Thoracic aorta (tissue), 2 donors: ENCODE measurements at regions not wholly inside any gene's neighbourhood (a gene's known extent, or its start where the extent isn't known, plus 50 kb on each side); places are given as distances from the start of the nearest gene placed in this dataset.

Source experiments
- ATAC-seq: fragments of 150-250 bp; one replicate; pipeline ENCODE4 v1.8.0; 2017; ENCODE audit warnings: low read depth; ENCODE audit not compliant: insufficient number of reproducible peaks, low FRiP score
- DNase-seq: peaks from one replicate; pipeline ENCODE4 v3.0.0-alpha.2; 2020; ENCODE audit warnings: low spot score
- H3K27ac ChIP-seq, 2 donors: fragments of 200-600 bp; sonication (generic); 1 replicate in 1 of 2; 2 replicates in 1 of 2; pipeline ENCODE4 v1.5.1; 2016; ENCODE audit warnings: mild to moderate bottlenecking in 2 of 2, moderate library complexity in 2 of 2
- H3K27me3 ChIP-seq: fragments of 200-600 bp; sonication (generic); replicated peaks from 2 replicates; pipeline ENCODE4 v1.6.0; 2016; ENCODE audit warnings: mild to moderate bottlenecking; ENCODE audit not compliant: insufficient read depth
- H3K36me3 ChIP-seq: fragments of 200-600 bp; sonication (generic); one replicate; pipeline ENCODE4 v1.5.1; 2016
- H3K4me1 ChIP-seq, 2 donors: fragments of 200-600 bp; sonication (generic); 1 replicate in 1 of 2; 2 replicates in 1 of 2; pipeline versions ENCODE4 v1.5.1 to v1.6.0; 2016; ENCODE audit warnings: low read depth in 2 of 2, mild to moderate bottlenecking in 1 of 2; ENCODE audit not compliant: control insufficient read depth in 1 of 2
- H3K4me3 ChIP-seq: fragments of 200-600 bp; sonication (generic); 2 replicates; pipeline ENCODE4 v1.5.1; 2016; ENCODE audit warnings: mild to moderate bottlenecking
- H3K9me3 ChIP-seq: fragments of 200-600 bp; sonication (generic); 2 replicates; pipeline ENCODE4 v1.5.1; 2016
- TF ChIP-seq, protein P1 (sequence below): fragments of 200-600 bp; sonication (generic); IDR thresholded peaks from one replicate; pipeline ENCODE4 v1.5.1; 2019; ENCODE audit warnings: antibody characterized with exemption

DNA sequence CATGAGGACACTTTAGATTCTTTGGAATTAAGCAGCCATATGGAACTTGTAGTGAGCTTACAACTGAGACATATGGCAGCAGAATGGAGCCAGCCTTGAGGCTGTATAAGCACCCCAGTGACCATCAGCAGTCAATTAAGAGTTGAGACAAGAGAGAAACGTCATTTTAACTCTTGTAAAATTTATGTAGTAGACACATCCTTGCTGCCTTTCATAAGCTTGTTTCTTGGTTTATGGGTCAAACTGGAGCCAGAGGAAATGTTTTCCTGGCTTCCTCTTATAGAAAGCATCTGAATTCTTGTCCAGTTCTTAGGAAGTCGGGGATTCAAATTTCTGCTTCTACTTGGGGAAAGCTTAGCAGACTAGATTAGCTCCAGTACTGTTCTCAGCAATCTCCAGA lies 745.1 kb upstream of the MARCKS start:
- ATAC-seq = no peak
- Histone ChIP-seq H3K27me3 (no peaks in the 10 kb centered on the region), H3K36me3 (no peaks in the 10 kb centered on the region), H3K9me3 (no peaks in the 10 kb centered on the region), H3K4me3 (no peak overlapping the region), H3K4me1 (no peaks in the 10 kb centered on the region), H3K27ac (no peak overlapping the region)
- no peak for DNase-seq
- TF ChIP-seq, protein P1, sequence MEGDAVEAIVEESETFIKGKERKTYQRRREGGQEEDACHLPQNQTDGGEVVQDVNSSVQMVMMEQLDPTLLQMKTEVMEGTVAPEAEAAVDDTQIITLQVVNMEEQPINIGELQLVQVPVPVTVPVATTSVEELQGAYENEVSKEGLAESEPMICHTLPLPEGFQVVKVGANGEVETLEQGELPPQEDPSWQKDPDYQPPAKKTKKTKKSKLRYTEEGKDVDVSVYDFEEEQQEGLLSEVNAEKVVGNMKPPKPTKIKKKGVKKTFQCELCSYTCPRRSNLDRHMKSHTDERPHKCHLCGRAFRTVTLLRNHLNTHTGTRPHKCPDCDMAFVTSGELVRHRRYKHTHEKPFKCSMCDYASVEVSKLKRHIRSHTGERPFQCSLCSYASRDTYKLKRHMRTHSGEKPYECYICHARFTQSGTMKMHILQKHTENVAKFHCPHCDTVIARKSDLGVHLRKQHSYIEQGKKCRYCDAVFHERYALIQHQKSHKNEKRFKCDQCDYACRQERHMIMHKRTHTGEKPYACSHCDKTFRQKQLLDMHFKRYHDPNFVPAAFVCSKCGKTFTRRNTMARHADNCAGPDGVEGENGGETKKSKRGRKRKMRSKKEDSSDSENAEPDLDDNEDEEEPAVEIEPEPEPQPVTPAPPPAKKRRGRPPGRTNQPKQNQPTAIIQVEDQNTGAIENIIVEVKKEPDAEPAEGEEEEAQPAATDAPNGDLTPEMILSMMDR = no peak

DNA sequence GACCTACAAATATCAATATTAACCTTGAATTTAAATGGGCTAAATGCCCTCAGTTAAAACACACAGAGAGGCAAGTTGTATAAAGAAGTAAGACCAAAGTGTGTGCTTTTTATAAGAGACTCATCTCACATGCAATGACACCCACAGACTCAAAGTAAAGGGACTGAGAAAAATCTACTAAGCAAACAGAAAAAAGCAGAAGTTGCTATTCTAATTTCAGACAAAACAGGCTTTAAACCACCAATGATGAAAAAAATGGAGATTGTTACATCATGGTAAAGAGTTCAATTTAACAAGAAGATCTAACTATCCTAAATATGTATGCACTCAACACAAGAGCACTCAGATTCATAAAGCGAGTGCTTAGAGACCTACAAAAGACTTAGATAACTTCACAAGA lies 741.9 kb upstream of the MARCKS start:
- ATAC-seq (no peak), DNase-seq (no peak)
- Histone ChIP-seq H3K4me3 (no peak overlapping the region), H3K4me1 (no peaks in the 10 kb centered on the region), H3K27ac (no peak overlapping the region), H3K9me3 (no peaks in the 10 kb centered on the region), H3K27me3 (no peaks in the 10 kb centered on the region), H3K36me3 (no peaks in the 10 kb centered on the region)
- TF ChIP-seq, protein P1 = no peak

DNA sequence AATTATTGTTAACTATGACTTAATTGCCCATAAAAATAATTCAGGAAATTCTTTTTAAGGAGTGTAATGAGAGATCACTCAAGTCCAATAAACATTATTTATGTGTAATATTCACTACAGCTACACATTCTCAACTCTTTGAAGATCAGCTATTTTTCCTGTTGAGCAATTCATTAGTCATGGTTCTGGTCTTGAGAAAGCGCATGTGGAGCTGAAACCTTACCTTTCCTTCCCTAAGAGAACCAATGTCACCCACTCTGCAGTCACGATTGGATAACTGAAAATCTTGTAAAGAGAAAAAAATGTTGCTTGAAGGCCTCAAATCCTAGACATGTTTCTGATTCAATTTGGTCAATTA lies 736.9 kb upstream of the MARCKS start:
- Histone ChIP-seq H3K9me3 (no peaks in the 10 kb centered on the region), H3K27ac (no peak overlapping the region), H3K27me3 (no peaks in the 10 kb centered on the region), H3K4me3 (no peak overlapping the region), H3K36me3 (no peaks in the 10 kb centered on the region), H3K4me1 (peaks cover 4 to 11% of the 10 kb centered on the region in 2 donors)
- TF ChIP-seq, protein P1 = no peak
- DNase-seq (no peak), ATAC-seq (no peak)

DNA sequence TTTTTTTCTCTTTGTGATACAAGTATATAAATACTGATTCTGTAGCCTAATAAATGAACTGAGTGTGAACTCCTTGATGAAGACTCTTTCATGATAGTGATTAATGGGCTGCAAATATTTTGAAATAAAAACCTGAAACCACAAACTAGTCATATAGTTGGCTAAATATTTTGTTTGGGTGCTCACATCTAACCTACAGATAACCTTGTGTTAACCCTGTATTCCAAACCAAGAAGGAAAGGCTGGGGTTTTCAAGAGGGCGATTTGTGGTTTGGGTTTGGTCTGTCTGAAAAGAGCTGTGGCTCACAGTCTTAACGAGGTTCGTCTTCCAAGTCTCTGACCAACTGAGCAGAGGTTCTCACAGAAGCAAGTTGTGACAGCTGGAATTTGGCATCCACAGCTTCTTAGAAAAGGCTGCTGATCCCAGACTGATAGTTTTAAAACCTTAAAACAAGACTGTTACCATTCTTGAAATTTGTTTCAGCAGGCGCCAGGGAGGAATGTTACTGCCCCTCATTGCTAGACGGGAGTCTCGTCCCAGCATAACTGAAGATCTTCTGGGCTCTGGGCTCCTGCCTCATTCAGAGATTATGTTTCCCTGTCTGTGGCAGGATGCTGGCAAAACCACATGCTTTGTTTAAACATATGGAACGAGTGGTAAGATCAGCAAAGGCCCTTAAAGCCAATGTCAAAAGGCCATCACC lies 736.4 kb upstream of the MARCKS start:
- no peak for DNase-seq
- Histone ChIP-seq H3K36me3 (no peaks in the 10 kb centered on the region), H3K27me3 (no peaks in the 10 kb centered on the region), H3K4me3 (no peak overlapping the region), H3K9me3 (no peaks in the 10 kb centered on the region), H3K4me1 (peaks cover 4 to 16% of the 10 kb centered on the region in 2 donors), H3K27ac (no peak overlapping the region)
- TF ChIP-seq, protein P1 = no peak
- ATAC-seq = no peak

DNA sequence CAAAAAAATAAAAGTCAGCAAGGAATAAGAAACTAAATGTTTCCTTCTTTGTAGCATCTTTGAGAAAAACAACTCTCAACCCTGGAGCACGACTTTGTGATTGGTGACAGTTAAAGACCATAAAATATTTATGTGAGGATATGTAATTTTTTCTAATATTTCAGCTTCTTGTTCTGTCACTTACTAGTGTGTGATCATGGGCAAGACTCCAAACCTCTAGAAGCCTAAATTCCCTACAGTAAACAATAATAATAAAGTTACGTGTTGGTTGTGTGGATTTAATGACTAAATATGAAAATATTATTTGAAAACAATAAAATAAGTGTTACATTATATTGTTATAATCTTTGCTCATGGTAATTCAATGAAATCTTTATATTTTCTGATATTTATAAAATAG lies 735.6 kb upstream of the MARCKS start:
- H3K36me3 ChIP-seq = no peaks in the 10 kb centered on the region
- ATAC-seq = no peak
- no peak overlapping the region for H3K27ac ChIP-seq
- TF ChIP-seq, protein P1 = no peak
- peaks cover 4 to 22% of the 10 kb centered on the region in 2 donors for H3K4me1 ChIP-seq
- DNase-seq = no peak
- no peaks in the 10 kb centered on the region for H3K9me3 ChIP-seq
- H3K27me3 ChIP-seq = no peaks in the 10 kb centered on the region
- H3K4me3 ChIP-seq = no peak overlapping the region
